H1 (cell line): ENCODE measurements at regions not wholly inside any gene's neighbourhood (a gene's known extent, or its start where the extent isn't known, plus 50 kb on each side); places are given as distances from the start of the nearest gene placed in this dataset.

Experiments
- CTCF ChIA-PET: fragments of 300-600 bp; sonication (Branson Sonifier 250); formaldehyde crosslinking; loops from one replicate; lab custom pipeline; 2021; ENCODE audit not compliant: partially characterized antibody; lab: Charles Lee
- POLR2A ChIA-PET: fragments of 300-600 bp; sonication (Branson Sonifier 250); formaldehyde crosslinking; loops from one replicate; lab custom pipeline; 2021; ENCODE audit warnings: inconsistent platforms; ENCODE audit not compliant: partially characterized antibody; lab: Charles Lee
- DNase-seq, 2 experiments: peaks; one replicate each; pipeline versions ENCODE4 v3.0.0 to v3.0.0-alpha.2; 2010 to 2022; ENCODE audit warnings: low spot score in 2 of 2, low read depth in 1 of 2, mixed read lengths in 1 of 2
- FAIRE-seq: peaks from 2 replicates; lab custom pipeline; 2011; peaks lifted over from hg19 to GRCh38; lab: Jason Lieb, UNC
- H2AFZ ChIP-seq: 2 replicates; pipeline ENCODE4 v1.8.1; 2012; ENCODE audit warnings: low read length, inconsistent platforms
- H2AK5ac ChIP-seq: 2 replicates; pipeline ENCODE4 v1.6.1; 2013; ENCODE audit warnings: low read depth, low read length
- H2BK120ac ChIP-seq: replicated peaks from 2 replicates; pipeline ENCODE3; 2013; ENCODE audit warnings: low read depth, low read length, inconsistent platforms
- H2BK12ac ChIP-seq: 2 replicates; pipeline ENCODE4 v1.6.1; 2013; ENCODE audit warnings: low read depth, low read length
- H2BK15ac ChIP-seq: 2 replicates; pipeline ENCODE4 v1.6.1; 2013; ENCODE audit warnings: low read length
- H2BK20ac ChIP-seq: 2 replicates; pipeline ENCODE4 v1.6.1; 2013; ENCODE audit warnings: low read length
- H2BK5ac ChIP-seq: 2 replicates; pipeline ENCODE4 v1.6.1; 2013; ENCODE audit warnings: low read depth, low read length
- H3K14ac ChIP-seq: 2 replicates; pipeline ENCODE4 v1.6.1; 2013; ENCODE audit warnings: inconsistent platforms; ENCODE audit not compliant: insufficient read length
- H3K18ac ChIP-seq: 2 replicates; pipeline ENCODE4 v1.6.1; 2013; ENCODE audit warnings: low read length; ENCODE audit errors: extremely low read depth
- H3K23ac ChIP-seq: 2 replicates; pipeline ENCODE4 v1.6.1; 2013; ENCODE audit warnings: inconsistent platforms; ENCODE audit not compliant: insufficient read length
- H3K23me2 ChIP-seq: 2 replicates; pipeline ENCODE4 v1.6.1; 2013; ENCODE audit warnings: low read depth, low read length
- H3K27ac ChIP-seq: 2 replicates; pipeline ENCODE4 v1.6.1; 2011; ENCODE audit warnings: low read depth, low read length, inconsistent platforms
- H3K27me3 ChIP-seq, 4 experiments: replicated peaks in 1 of 4; 1 replicate in 1 of 4; 2 replicates in 3 of 4; pipeline versions ENCODE4 v1.6.1 to v1.8.1; 2011 to 2013; ENCODE audit warnings: low read length in 3 of 4, mild to moderate bottlenecking in 3 of 4, inconsistent platforms in 2 of 4, mixed read lengths in 2 of 4, moderate library complexity in 1 of 4; ENCODE audit not compliant: control insufficient read depth in 3 of 4, insufficient read depth in 3 of 4; ENCODE audit errors: extremely low read depth in 1 of 4
- H3K36me3 ChIP-seq, 4 experiments: 2 replicates each; pipeline versions ENCODE4 v1.6.1 to v1.8.1; 2011 to 2013; ENCODE audit warnings: mild to moderate bottlenecking in 4 of 4, low read length in 3 of 4, moderate library complexity in 2 of 4, control low read depth in 1 of 4, inconsistent platforms in 1 of 4; ENCODE audit not compliant: insufficient read depth in 4 of 4, control insufficient read depth in 2 of 4
- H3K4ac ChIP-seq: replicated peaks from 2 replicates; pipeline ENCODE3; 2013; ENCODE audit warnings: low read length, low read depth, mixed read lengths, inconsistent platforms; ENCODE audit not compliant: insufficient read length
- H3K4me1 ChIP-seq, 4 experiments: replicated peaks in 1 of 4; 1 replicate in 1 of 4; 2 replicates in 3 of 4; pipeline versions ENCODE4 v1.6.1 to v1.8.1; 2011 to 2013; ENCODE audit warnings: low read length in 3 of 4, inconsistent platforms in 2 of 4, mixed read lengths in 1 of 4; ENCODE audit not compliant: insufficient read depth in 4 of 4, control insufficient read depth in 3 of 4
- H3K4me2 ChIP-seq, 2 experiments: 2 replicates each; pipeline versions ENCODE4 v1.6.1 to v1.8.1; 2011 to 2013; ENCODE audit warnings: low read depth in 2 of 2, low read length in 2 of 2, control low read depth in 1 of 2, inconsistent platforms in 1 of 2, mild to moderate bottlenecking in 1 of 2; ENCODE audit not compliant: insufficient read depth in 1 of 2
- H3K4me3 ChIP-seq, 4 experiments: fragments of 200-600, 300-600 bp in 1 of 4; sonication (generic), shearing (Covaris generic), sonication (Bioruptor Twin) in 1 of 4; 2 replicates each; pipeline versions ENCODE4 v1.5.1 to v1.8.1; 2011 to 2016; ENCODE audit warnings: low read length in 4 of 4, low read depth in 3 of 4, control low read depth in 2 of 4, inconsistent platforms in 2 of 4, mild to moderate bottlenecking in 2 of 4, mixed read lengths in 1 of 4, moderate library complexity in 1 of 4; ENCODE audit not compliant: insufficient read depth in 2 of 4; ENCODE audit errors: extremely low read depth in 1 of 4
- H3K56ac ChIP-seq: replicated peaks from 2 replicates; pipeline ENCODE3; 2013; ENCODE audit warnings: low read depth, mild to moderate bottlenecking, mixed read lengths, low read length, inconsistent platforms; ENCODE audit not compliant: insufficient read length
- H3K79me1 ChIP-seq: 2 replicates; pipeline ENCODE4 v1.6.1; 2013; ENCODE audit warnings: low read depth, low read length, control low read depth
- H3K79me2 ChIP-seq, 2 experiments: 2 replicates each; pipeline versions ENCODE4 v1.6.1 to v1.8.1; 2012 to 2013; ENCODE audit warnings: low read length in 2 of 2, mild to moderate bottlenecking in 2 of 2, inconsistent platforms in 1 of 2; ENCODE audit not compliant: insufficient read depth in 2 of 2, control insufficient read depth in 1 of 2
- H3K9ac ChIP-seq, 4 experiments: replicated peaks in 1 of 4; 1 replicate in 1 of 4; 2 replicates in 3 of 4; pipeline versions ENCODE4 v1.6.1 to v1.8.1; 2011 to 2013; ENCODE audit warnings: low read depth in 3 of 4, low read length in 3 of 4, control low read depth in 2 of 4, mild to moderate bottlenecking in 2 of 4, moderate library complexity in 2 of 4, inconsistent platforms in 1 of 4; ENCODE audit errors: extremely low read depth in 1 of 4
- H3K9me3 ChIP-seq, 2 experiments: 2 replicates each; pipeline versions ENCODE4 v1.6.1 to v1.8.1; 2012 to 2013; ENCODE audit warnings: mild to moderate bottlenecking in 2 of 2, moderate library complexity in 2 of 2, control low read depth in 1 of 2, inconsistent platforms in 1 of 2, low read depth in 1 of 2, low read length in 1 of 2, mixed read lengths in 1 of 2; ENCODE audit not compliant: insufficient read depth in 2 of 2
- H4K20me1 ChIP-seq, 2 experiments: replicated peaks in 1 of 2; 2 replicates each; pipeline versions ENCODE3 to v1.8.1; 2011 to 2013; ENCODE audit warnings: inconsistent platforms in 2 of 2, low read length in 2 of 2, mild to moderate bottlenecking in 1 of 2; ENCODE audit not compliant: insufficient read depth in 2 of 2, control insufficient read depth in 1 of 2
- H4K5ac ChIP-seq: 2 replicates; pipeline ENCODE4 v1.6.1; 2013; ENCODE audit warnings: low read length, low read depth, mixed read lengths, inconsistent platforms; ENCODE audit not compliant: insufficient read length
- H4K8ac ChIP-seq: 2 replicates; pipeline ENCODE4 v1.8.0; 2013; ENCODE audit warnings: mild to moderate bottlenecking, moderate library complexity, low read length, inconsistent platforms; ENCODE audit not compliant: insufficient read depth; ENCODE audit errors: extremely low read depth
- H4K91ac ChIP-seq: replicated peaks from 2 replicates; pipeline ENCODE3; 2013; ENCODE audit warnings: low read length, mixed read lengths, inconsistent platforms; ENCODE audit not compliant: insufficient read length
- BRCA1 ChIP-seq: IDR thresholded peaks from 2 replicates; pipeline ENCODE4 v1.6.1; 2012; ENCODE audit warnings: low read depth, low read length, improper control_type of control experiment
- CHD2 ChIP-seq: IDR thresholded peaks from 2 replicates; pipeline ENCODE4 v1.6.1; 2012; ENCODE audit warnings: low read length, improper control_type of control experiment
- CTBP2 ChIP-seq: IDR thresholded peaks from 2 replicates; pipeline ENCODE4 v1.7.0; 2011; ENCODE audit warnings: borderline replicate concordance, mild to moderate bottlenecking, moderate library complexity, mixed read lengths, low read length; ENCODE audit not compliant: insufficient read depth, insufficient read length
- FOSL1 ChIP-seq: IDR thresholded peaks from 2 replicates; pipeline ENCODE4 v1.6.1; 2011; ENCODE audit warnings: mild to moderate bottlenecking, low read depth, low read length, moderate library complexity; ENCODE audit not compliant: insufficient read depth
- HDAC6 ChIP-seq: IDR thresholded peaks from one replicate; pipeline ENCODE4 v1.7.1; 2012; ENCODE audit warnings: low read depth, mild to moderate bottlenecking, inconsistent platforms, low read length, moderate library complexity
- JUND ChIP-seq: IDR thresholded peaks from 2 replicates; pipeline ENCODE4 v1.6.1; 2011; ENCODE audit warnings: mild to moderate bottlenecking, improper control_type of control experiment, low read length
- KDM1A ChIP-seq: fragments of 200-600, 300-600 bp; sonication (generic); IDR thresholded peaks from 2 replicates; pipeline ENCODE4 v1.7.1; 2016; ENCODE audit warnings: mild to moderate bottlenecking, low read length, borderline replicate concordance
- KDM5A ChIP-seq: fragments of 200-600 bp; IDR thresholded peaks from 2 replicates; pipeline ENCODE4 v1.7.1; 2012; ENCODE audit warnings: mild to moderate bottlenecking, low read length, inconsistent platforms, mixed read lengths
- MAFK ChIP-seq: IDR thresholded peaks from 2 replicates; pipeline ENCODE4 v1.6.1; 2012; ENCODE audit warnings: low read depth, mild to moderate bottlenecking, improper control_type of control experiment, low read length
- POLR2AphosphoS5 ChIP-seq: IDR thresholded peaks from 2 replicates; pipeline ENCODE4 v1.6.1; 2011; ENCODE audit warnings: low read depth, low read length
- RFX5 ChIP-seq: IDR thresholded peaks from 2 replicates; pipeline ENCODE4 v1.6.1; 2011; ENCODE audit warnings: low read depth, low read length, improper control_type of control experiment, borderline replicate concordance
- RXRA ChIP-seq: IDR thresholded peaks from 2 replicates; pipeline ENCODE4 v1.6.1; 2011; ENCODE audit warnings: low read depth, mild to moderate bottlenecking, low read length, moderate library complexity; ENCODE audit not compliant: insufficient read depth
- SIRT6 ChIP-seq: IDR thresholded peaks from one replicate; pipeline ENCODE4 v1.7.1; 2012; ENCODE audit warnings: low read length, inconsistent platforms
- SP1 ChIP-seq: IDR thresholded peaks from 2 replicates; pipeline ENCODE4 v1.6.1; 2011; ENCODE audit warnings: low read depth, low read length
- WGBS, 2 experiments: shearing (Covaris generic) in 1 of 2; methylation state at CpG; one replicate each; pipeline versions ENCODE4 v1.1.6 to v1.1.7; 2013 to 2015; ENCODE audit warnings: low lambda C conversion rate in 2 of 2, mixed read lengths in 2 of 2, inconsistent platforms in 1 of 2, low coverage in 1 of 2, missing lambda C conversion rate in 1 of 2; ENCODE audit not compliant: insufficient replicate concordance in 2 of 2, insufficient coverage in 1 of 2, insufficient read length in 1 of 2; ENCODE audit errors: extremely low coverage in 1 of 2, missing lambda C conversion rate in 1 of 2; 5-methylcytosine and 5-hydroxymethylcytosine counted together
- TF ChIP-seq, protein P1 (sequence below): IDR thresholded peaks from 2 replicates; pipeline ENCODE4 v1.6.1; 2012; ENCODE audit warnings: inconsistent platforms

GRCh38 chr6:167689751-167690150 lies 137.0 kb upstream of the AFDN start:
- H2BK20ac ChIP-seq: no peak overlapping the region
- no peak overlapping the region for H3K23ac ChIP-seq
- H3K56ac ChIP-seq: no peak overlapping the region
- no peaks in the 10 kb centered on the region for H3K9me3 ChIP-seq
- no peak overlapping the region for H2BK15ac ChIP-seq
- no peaks in the 10 kb centered on the region for H3K79me2 ChIP-seq
- H3K27me3 ChIP-seq: no peaks in the 10 kb centered on the region; a peak in 2 of 7 replicates
- no peak for DNase-seq
- FAIRE-seq: no peak
- no peak overlapping the region for H2AK5ac ChIP-seq
- H3K18ac ChIP-seq: no peak overlapping the region
- H4K91ac ChIP-seq: no peak overlapping the region
- no peak overlapping the region for H3K4me2 ChIP-seq
- no peak overlapping the region for H3K4me3 ChIP-seq
- no peak overlapping the region for H3K14ac ChIP-seq
- no peak overlapping the region for H3K9ac ChIP-seq
- H4K8ac ChIP-seq: no peak overlapping the region; the same call in 1 of the 2 replicates
- no peak overlapping the region; the same call in 1 of the 2 replicates for H2BK5ac ChIP-seq
- H3K79me1 ChIP-seq: no peaks in the 10 kb centered on the region
- H3K27ac ChIP-seq: no peak overlapping the region
- H4K20me1 ChIP-seq: peaks cover 0 to 1% of the 10 kb centered on the region in 2 experiments
- H4K5ac ChIP-seq: no peak overlapping the region
- H3K4ac ChIP-seq: no peak overlapping the region
- H3K23me2 ChIP-seq: peaks cover 5% of the 10 kb centered on the region; the same call in 1 of the 2 replicates
- ChIA-PET POLR2A (interaction anchor here (0.6 kb wide), 1 partner anchor 552 kb away, joined by 3 read pairs; no protein-coding TSS in a partner anchor), CTCF (interaction anchor here (0.6 to 2.6 kb wide), 4 partner anchors 9 to 247 kb away, joined by 3 to 7 read pairs (median 3); no protein-coding TSS in a partner anchor)
- no peaks in the 10 kb centered on the region for H3K36me3 ChIP-seq
- no peak overlapping the region for H2BK120ac ChIP-seq
- H2BK12ac ChIP-seq: peak overlapping the region; percentile 20; the same call in 1 of the 2 replicates
- 94% methylated on average over 6 of the region's 6 CpGs; no CpG with 5 or more reads in 1 of the 2 experiments for WGBS, 2 experiments
- no peak overlapping the region for H2AFZ ChIP-seq
- H3K4me1 ChIP-seq: peaks cover 0 to 14% (median 3%) of the 10 kb centered on the region in 4 experiments; a peak in 5 of 7 replicates
- TF ChIP-seq, protein P1, sequence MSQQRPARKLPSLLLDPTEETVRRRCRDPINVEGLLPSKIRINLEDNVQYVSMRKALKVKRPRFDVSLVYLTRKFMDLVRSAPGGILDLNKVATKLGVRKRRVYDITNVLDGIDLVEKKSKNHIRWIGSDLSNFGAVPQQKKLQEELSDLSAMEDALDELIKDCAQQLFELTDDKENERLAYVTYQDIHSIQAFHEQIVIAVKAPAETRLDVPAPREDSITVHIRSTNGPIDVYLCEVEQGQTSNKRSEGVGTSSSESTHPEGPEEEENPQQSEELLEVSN: no peak
- TF ChIP-seq JUND (no peak), FOSL1 (no peak), RXRA (no peak), CTBP2 (no peak), HDAC6 (no peak), RFX5 (no peak), KDM1A (no peak), BRCA1 (no peak), SIRT6 (no peak), POLR2AphosphoS5 (no peak), MAFK (no peak), KDM5A (no peak), SP1 (no peak), CHD2 (no peak)
